Mucosa of descending colon (tissue), 3 donors: ENCODE measurements at regions not wholly inside any gene's neighbourhood (a gene's known extent, or its start where the extent isn't known, plus 50 kb on each side); places are given as distances from the start of the nearest gene placed in this dataset.
"Not testable (repeated sequence)": the region's sequence is repeated elsewhere in the genome, so short reads cannot be mapped to it uniquely, and the experiment has no call there.

Experiments used
- ATAC-seq: fragments of 200-7000 bp; cut with Tn5 transposase; one replicate; pipeline ENCODE4 v1.9.1; 2020; ENCODE audit warnings: mild to moderate bottlenecking, moderate library complexity
- DNase-seq, 3 donors: peaks; one replicate each; pipeline ENCODE4 v3.0.0-alpha.2; 2020
- H3K36me3 ChIP-seq: fragments of 200-600 bp; one replicate; pipeline ENCODE4 v1.8.0; 2021; ENCODE audit warnings: low read depth, mild to moderate bottlenecking
- H3K4me1 ChIP-seq: fragments of 200-600 bp; one replicate; pipeline ENCODE4 v1.8.0; 2021; ENCODE audit warnings: low read depth, mild to moderate bottlenecking
- H3K4me3 ChIP-seq: fragments of 200-600 bp; one replicate; pipeline ENCODE4 v1.8.0; 2021; ENCODE audit warnings: mild to moderate bottlenecking
- H3K9me3 ChIP-seq: fragments of 200-600 bp; one replicate; pipeline ENCODE4 v1.8.0; 2021; ENCODE audit warnings: mild to moderate bottlenecking
- intact Hi-C, 2 donors: fragments of 100-400 bp; cut with DNase I in 1 of 2; cut with micrococcal nuclease in 1 of 2; formaldehyde crosslinking; loops; one replicate each; pipeline versions ENCODE4 v1.11.0 to v1.11.1; 2022; cut with DNase I, micrococcal nuclease
- TF ChIP-seq, protein P1 (sequence below): fragments of 200-600 bp; IDR thresholded peaks from one replicate; pipeline ENCODE4 v1.8.0; 2022; ENCODE audit warnings: antibody characterized with exemption, mild to moderate bottlenecking
- donor health status: DM: no; HTN: no; CAD: no; lungs with moderate emphysema.
- donor health status: DM: no; HTN: no; CAD: no.
- donor health status: DM: no; HTN: yes; CAD: no.

- intact Hi-C loops, result no loop called here
- Histone ChIP-seq H3K4me3 (no peak overlapping the region), H3K4me1 (no peaks in the 10 kb centered on the region), H3K9me3 (no peaks in the 10 kb centered on the region), H3K36me3 (no peaks in the 10 kb centered on the region)
- DNase-seq, result no peak
- TF ChIP-seq, protein P1, sequence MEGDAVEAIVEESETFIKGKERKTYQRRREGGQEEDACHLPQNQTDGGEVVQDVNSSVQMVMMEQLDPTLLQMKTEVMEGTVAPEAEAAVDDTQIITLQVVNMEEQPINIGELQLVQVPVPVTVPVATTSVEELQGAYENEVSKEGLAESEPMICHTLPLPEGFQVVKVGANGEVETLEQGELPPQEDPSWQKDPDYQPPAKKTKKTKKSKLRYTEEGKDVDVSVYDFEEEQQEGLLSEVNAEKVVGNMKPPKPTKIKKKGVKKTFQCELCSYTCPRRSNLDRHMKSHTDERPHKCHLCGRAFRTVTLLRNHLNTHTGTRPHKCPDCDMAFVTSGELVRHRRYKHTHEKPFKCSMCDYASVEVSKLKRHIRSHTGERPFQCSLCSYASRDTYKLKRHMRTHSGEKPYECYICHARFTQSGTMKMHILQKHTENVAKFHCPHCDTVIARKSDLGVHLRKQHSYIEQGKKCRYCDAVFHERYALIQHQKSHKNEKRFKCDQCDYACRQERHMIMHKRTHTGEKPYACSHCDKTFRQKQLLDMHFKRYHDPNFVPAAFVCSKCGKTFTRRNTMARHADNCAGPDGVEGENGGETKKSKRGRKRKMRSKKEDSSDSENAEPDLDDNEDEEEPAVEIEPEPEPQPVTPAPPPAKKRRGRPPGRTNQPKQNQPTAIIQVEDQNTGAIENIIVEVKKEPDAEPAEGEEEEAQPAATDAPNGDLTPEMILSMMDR, result no peak
- peak; percentile 57 for ATAC-seq
Observed at GRCh38 chr12:4829161-4829792, 80.4 kb upstream of the KCNA1 start.

DNA sequence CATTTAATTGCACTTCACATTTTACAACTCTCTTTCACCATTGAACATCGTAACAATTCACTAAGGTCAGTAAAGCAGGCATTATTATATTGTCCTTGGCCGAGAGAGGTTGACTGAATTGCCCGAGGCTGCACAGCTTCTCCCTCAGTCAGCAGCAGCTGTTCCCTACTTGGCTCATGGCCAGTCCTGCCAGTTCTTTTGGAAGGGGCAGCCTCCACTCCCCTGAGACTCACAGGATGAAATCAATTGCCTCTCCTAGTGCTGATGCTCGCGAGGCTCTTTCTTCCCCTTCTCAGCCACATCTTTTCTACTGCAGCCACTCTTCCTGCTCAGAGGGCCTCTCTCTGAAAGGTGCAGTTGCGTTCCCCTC lies 79.9 kb upstream of the KCNA1 start:
- DNase-seq, result no peak
- H3K9me3 ChIP-seq, result no peaks in the 10 kb centered on the region

GRCh38 chr12:4830556-4831210 lies 79.0 kb upstream of the KCNA1 start:
- no peaks in the 10 kb centered on the region for H3K4me1 ChIP-seq
- H3K4me3 ChIP-seq, result no peak overlapping the region
- TF ChIP-seq, protein P1, result no peak
- no peaks in the 10 kb centered on the region for H3K36me3 ChIP-seq
- ATAC-seq, result no peak
- DNase-seq, result no peak
- intact Hi-C loops, result no loop called here
- no peaks in the 10 kb centered on the region for H3K9me3 ChIP-seq

More for the DNA sequence above, 79.9 kb upstream of the KCNA1 start:
- ATAC-seq, result peak; percentile 19
- H3K36me3 ChIP-seq, result no peaks in the 10 kb centered on the region
- TF ChIP-seq, protein P1, result no peak
- intact Hi-C loops, result no loop called here
- no peaks in the 10 kb centered on the region for H3K4me1 ChIP-seq
- H3K4me3 ChIP-seq, result no peak overlapping the region

- TF ChIP-seq, protein P1, result no peak
- Histone ChIP-seq H3K9me3 (no peaks in the 10 kb centered on the region), H3K36me3 (no peaks in the 10 kb centered on the region), H3K4me1 (no peaks in the 10 kb centered on the region), H3K4me3 (no peak overlapping the region)
- no peak for ATAC-seq
- intact Hi-C loops, result no loop called here
- no peak for DNase-seq
Observed at GRCh38 chr12:4833053-4833452, 76.7 kb upstream of the KCNA1 start.

GRCh38 chr12:4833524-4833923 lies 76.2 kb upstream of the KCNA1 start:
- TF ChIP-seq, protein P1, result no peak
- DNase-seq (no peak), ATAC-seq (peak; percentile 8)
- Histone ChIP-seq H3K9me3 (no peaks in the 10 kb centered on the region), H3K4me3 (no peak overlapping the region), H3K36me3 (no peaks in the 10 kb centered on the region), H3K4me1 (no peaks in the 10 kb centered on the region)
- intact Hi-C loops, result no loop called here

DNA sequence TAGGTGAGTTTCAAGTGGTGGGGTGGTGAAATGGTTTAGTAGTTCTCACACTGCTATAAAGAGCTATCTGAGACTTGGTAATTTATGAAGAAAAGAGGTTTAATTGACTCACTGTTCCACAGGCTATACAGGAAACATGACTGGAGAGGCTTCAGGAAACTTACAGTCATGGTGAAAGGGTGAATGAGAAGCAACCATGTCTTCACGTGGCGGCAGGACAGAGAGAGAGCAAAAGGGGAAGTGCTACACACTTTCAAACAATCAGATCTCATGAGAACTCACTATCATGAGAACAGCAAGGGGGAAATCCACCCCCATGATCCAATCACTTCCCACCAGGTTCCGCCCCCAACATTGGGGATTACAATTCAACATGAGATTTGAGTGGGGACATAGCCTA lies 67.3 kb upstream of the KCNA1 start:
- intact Hi-C loops, H3K4me3 ChIP-seq, ATAC-seq, H3K4me1 ChIP-seq, H3K9me3 ChIP-seq, H3K36me3 ChIP-seq, DNase-seq: not testable (repeated sequence)
